HuH-7 (cell line): ENCODE measurements at regions not wholly inside any gene's neighbourhood (a gene's known extent, or its start where the extent isn't known, plus 50 kb on each side); places are given as distances from the start of the nearest gene placed in this dataset.
"Not testable (repeated sequence)": the region's sequence is repeated elsewhere in the genome, so short reads cannot be mapped to it uniquely, and the experiment has no call there.

ENCODE experiments used
- DNase-seq: peaks from one replicate; pipeline ENCODE4 v3.0.0; 2011; ENCODE audit warnings: low spot score

GRCh38 chr6:96276305-96276704 is 245.3 kb upstream of the UFL1 start:
- no peak for DNase-seq

- no peak for DNase-seq
Measured at GRCh38 chr6:96276856-96277255, 244.8 kb upstream of the UFL1 start.

- no peak for DNase-seq
Measured at GRCh38 chr6:96279084-96279483, 242.5 kb upstream of the UFL1 start.

- DNase-seq, result no peak
Measured at GRCh38 chr6:96286503-96286902, 235.1 kb upstream of the UFL1 start.

- DNase-seq, result no peak
Measured at GRCh38 chr6:96299525-96299924, 222.1 kb upstream of the UFL1 start.

GRCh38 chr6:96301023-96301422 is 220.6 kb upstream of the UFL1 start:
- no peak for DNase-seq

- no peak for DNase-seq
Measured at GRCh38 chr6:96301781-96302180, 219.8 kb upstream of the UFL1 start.

- DNase-seq, result no peak
Measured at GRCh38 chr6:96302991-96303390, 218.6 kb upstream of the UFL1 start.

- no peak for DNase-seq
Measured at GRCh38 chr6:96304997-96305396, 216.6 kb upstream of the UFL1 start.

GRCh38 chr6:96330884-96331283 is 190.7 kb upstream of the UFL1 start:
- no peak for DNase-seq

- no peak for DNase-seq
Measured at GRCh38 chr6:96340164-96340563, 181.4 kb upstream of the UFL1 start.

GRCh38 chr6:96345501-96345900 is 176.1 kb upstream of the UFL1 start:
- no peak for DNase-seq

- no peak for DNase-seq
Measured at GRCh38 chr6:96381246-96381645, 140.4 kb upstream of the UFL1 start.

GRCh38 chr6:96391776-96392360 is 129.7 kb upstream of the UFL1 start:
- DNase-seq, result no peak

- peak; percentile 4 for DNase-seq
Measured at GRCh38 chr6:96394727-96395126, 126.9 kb upstream of the UFL1 start.

GRCh38 chr6:96410467-96410866 is 111.1 kb upstream of the UFL1 start:
- no peak for DNase-seq

GRCh38 chr6:96420294-96420693 is 101.3 kb upstream of the UFL1 start:
- DNase-seq, result no peak

- no peak for DNase-seq
Measured at GRCh38 chr6:96433950-96434349, 87.7 kb upstream of the UFL1 start.

GRCh38 chr6:96436398-96436797 is 85.2 kb upstream of the UFL1 start:
- no peak for DNase-seq

- DNase-seq, result not testable (repeated sequence)
Measured at GRCh38 chr6:96437228-96437627, 84.4 kb upstream of the UFL1 start.

GRCh38 chr6:96450082-96450769 is 71.4 kb upstream of the UFL1 start:
- no peak for DNase-seq

- no peak for DNase-seq
Measured at GRCh38 chr6:96450770-96451130, 70.9 kb upstream of the UFL1 start.

- no peak for DNase-seq
Measured at GRCh38 chr6:96458771-96459170, 62.8 kb upstream of the UFL1 start.

- no peak for DNase-seq
Measured at GRCh38 chr6:96460052-96460700, 61.4 kb upstream of the UFL1 start.
